H1 (cell line): ENCODE measurements at regions not wholly inside any gene's neighbourhood (a gene's known extent, or its start where the extent isn't known, plus 50 kb on each side); places are given as distances from the start of the nearest gene placed in this dataset.

Experiments used
- CTCF ChIA-PET: fragments of 300-600 bp; sonication (Branson Sonifier 250); formaldehyde crosslinking; loops from one replicate; lab custom pipeline; 2021; ENCODE audit not compliant: partially characterized antibody; lab: Charles Lee
- POLR2A ChIA-PET: fragments of 300-600 bp; sonication (Branson Sonifier 250); formaldehyde crosslinking; loops from one replicate; lab custom pipeline; 2021; ENCODE audit warnings: inconsistent platforms; ENCODE audit not compliant: partially characterized antibody; lab: Charles Lee
- DNase-seq, 2 experiments: peaks; one replicate each; pipeline versions ENCODE4 v3.0.0 to v3.0.0-alpha.2; 2010 to 2022; ENCODE audit warnings: low spot score in 2 of 2, low read depth in 1 of 2, mixed read lengths in 1 of 2
- FAIRE-seq: peaks from 2 replicates; lab custom pipeline; 2011; peaks lifted over from hg19 to GRCh38; lab: Jason Lieb, UNC
- H2AFZ ChIP-seq: 2 replicates; pipeline ENCODE4 v1.8.1; 2012; ENCODE audit warnings: low read length, inconsistent platforms
- H2AK5ac ChIP-seq: 2 replicates; pipeline ENCODE4 v1.6.1; 2013; ENCODE audit warnings: low read depth, low read length
- H2BK120ac ChIP-seq: replicated peaks from 2 replicates; pipeline ENCODE3; 2013; ENCODE audit warnings: low read depth, low read length, inconsistent platforms
- H2BK12ac ChIP-seq: 2 replicates; pipeline ENCODE4 v1.6.1; 2013; ENCODE audit warnings: low read depth, low read length
- H2BK15ac ChIP-seq: 2 replicates; pipeline ENCODE4 v1.6.1; 2013; ENCODE audit warnings: low read length
- H2BK20ac ChIP-seq: 2 replicates; pipeline ENCODE4 v1.6.1; 2013; ENCODE audit warnings: low read length
- H2BK5ac ChIP-seq: 2 replicates; pipeline ENCODE4 v1.6.1; 2013; ENCODE audit warnings: low read depth, low read length
- H3K14ac ChIP-seq: 2 replicates; pipeline ENCODE4 v1.6.1; 2013; ENCODE audit warnings: inconsistent platforms; ENCODE audit not compliant: insufficient read length
- H3K18ac ChIP-seq: 2 replicates; pipeline ENCODE4 v1.6.1; 2013; ENCODE audit warnings: low read length; ENCODE audit errors: extremely low read depth
- H3K23ac ChIP-seq: 2 replicates; pipeline ENCODE4 v1.6.1; 2013; ENCODE audit warnings: inconsistent platforms; ENCODE audit not compliant: insufficient read length
- H3K23me2 ChIP-seq: 2 replicates; pipeline ENCODE4 v1.6.1; 2013; ENCODE audit warnings: low read depth, low read length
- H3K27ac ChIP-seq: 2 replicates; pipeline ENCODE4 v1.6.1; 2011; ENCODE audit warnings: low read depth, low read length, inconsistent platforms
- H3K27me3 ChIP-seq, 4 experiments: replicated peaks in 1 of 4; 1 replicate in 1 of 4; 2 replicates in 3 of 4; pipeline versions ENCODE4 v1.6.1 to v1.8.1; 2011 to 2013; ENCODE audit warnings: low read length in 3 of 4, mild to moderate bottlenecking in 3 of 4, inconsistent platforms in 2 of 4, mixed read lengths in 2 of 4, moderate library complexity in 1 of 4; ENCODE audit not compliant: control insufficient read depth in 3 of 4, insufficient read depth in 3 of 4; ENCODE audit errors: extremely low read depth in 1 of 4
- H3K36me3 ChIP-seq, 4 experiments: 2 replicates each; pipeline versions ENCODE4 v1.6.1 to v1.8.1; 2011 to 2013; ENCODE audit warnings: mild to moderate bottlenecking in 4 of 4, low read length in 3 of 4, moderate library complexity in 2 of 4, control low read depth in 1 of 4, inconsistent platforms in 1 of 4; ENCODE audit not compliant: insufficient read depth in 4 of 4, control insufficient read depth in 2 of 4
- H3K4ac ChIP-seq: replicated peaks from 2 replicates; pipeline ENCODE3; 2013; ENCODE audit warnings: low read length, low read depth, mixed read lengths, inconsistent platforms; ENCODE audit not compliant: insufficient read length
- H3K4me1 ChIP-seq, 4 experiments: replicated peaks in 1 of 4; 1 replicate in 1 of 4; 2 replicates in 3 of 4; pipeline versions ENCODE4 v1.6.1 to v1.8.1; 2011 to 2013; ENCODE audit warnings: low read length in 3 of 4, inconsistent platforms in 2 of 4, mixed read lengths in 1 of 4; ENCODE audit not compliant: insufficient read depth in 4 of 4, control insufficient read depth in 3 of 4
- H3K4me2 ChIP-seq, 2 experiments: 2 replicates each; pipeline versions ENCODE4 v1.6.1 to v1.8.1; 2011 to 2013; ENCODE audit warnings: low read depth in 2 of 2, low read length in 2 of 2, control low read depth in 1 of 2, inconsistent platforms in 1 of 2, mild to moderate bottlenecking in 1 of 2; ENCODE audit not compliant: insufficient read depth in 1 of 2
- H3K4me3 ChIP-seq, 4 experiments: fragments of 200-600, 300-600 bp in 1 of 4; sonication (generic), shearing (Covaris generic), sonication (Bioruptor Twin) in 1 of 4; 2 replicates each; pipeline versions ENCODE4 v1.5.1 to v1.8.1; 2011 to 2016; ENCODE audit warnings: low read length in 4 of 4, low read depth in 3 of 4, control low read depth in 2 of 4, inconsistent platforms in 2 of 4, mild to moderate bottlenecking in 2 of 4, mixed read lengths in 1 of 4, moderate library complexity in 1 of 4; ENCODE audit not compliant: insufficient read depth in 2 of 4; ENCODE audit errors: extremely low read depth in 1 of 4
- H3K56ac ChIP-seq: replicated peaks from 2 replicates; pipeline ENCODE3; 2013; ENCODE audit warnings: low read depth, mild to moderate bottlenecking, mixed read lengths, low read length, inconsistent platforms; ENCODE audit not compliant: insufficient read length
- H3K79me1 ChIP-seq: 2 replicates; pipeline ENCODE4 v1.6.1; 2013; ENCODE audit warnings: low read depth, low read length, control low read depth
- H3K79me2 ChIP-seq, 2 experiments: 2 replicates each; pipeline versions ENCODE4 v1.6.1 to v1.8.1; 2012 to 2013; ENCODE audit warnings: low read length in 2 of 2, mild to moderate bottlenecking in 2 of 2, inconsistent platforms in 1 of 2; ENCODE audit not compliant: insufficient read depth in 2 of 2, control insufficient read depth in 1 of 2
- H3K9ac ChIP-seq, 4 experiments: replicated peaks in 1 of 4; 1 replicate in 1 of 4; 2 replicates in 3 of 4; pipeline versions ENCODE4 v1.6.1 to v1.8.1; 2011 to 2013; ENCODE audit warnings: low read depth in 3 of 4, low read length in 3 of 4, control low read depth in 2 of 4, mild to moderate bottlenecking in 2 of 4, moderate library complexity in 2 of 4, inconsistent platforms in 1 of 4; ENCODE audit errors: extremely low read depth in 1 of 4
- H3K9me3 ChIP-seq, 2 experiments: 2 replicates each; pipeline versions ENCODE4 v1.6.1 to v1.8.1; 2012 to 2013; ENCODE audit warnings: mild to moderate bottlenecking in 2 of 2, moderate library complexity in 2 of 2, control low read depth in 1 of 2, inconsistent platforms in 1 of 2, low read depth in 1 of 2, low read length in 1 of 2, mixed read lengths in 1 of 2; ENCODE audit not compliant: insufficient read depth in 2 of 2
- H4K20me1 ChIP-seq, 2 experiments: replicated peaks in 1 of 2; 2 replicates each; pipeline versions ENCODE3 to v1.8.1; 2011 to 2013; ENCODE audit warnings: inconsistent platforms in 2 of 2, low read length in 2 of 2, mild to moderate bottlenecking in 1 of 2; ENCODE audit not compliant: insufficient read depth in 2 of 2, control insufficient read depth in 1 of 2
- H4K5ac ChIP-seq: 2 replicates; pipeline ENCODE4 v1.6.1; 2013; ENCODE audit warnings: low read length, low read depth, mixed read lengths, inconsistent platforms; ENCODE audit not compliant: insufficient read length
- H4K8ac ChIP-seq: 2 replicates; pipeline ENCODE4 v1.8.0; 2013; ENCODE audit warnings: mild to moderate bottlenecking, moderate library complexity, low read length, inconsistent platforms; ENCODE audit not compliant: insufficient read depth; ENCODE audit errors: extremely low read depth
- H4K91ac ChIP-seq: replicated peaks from 2 replicates; pipeline ENCODE3; 2013; ENCODE audit warnings: low read length, mixed read lengths, inconsistent platforms; ENCODE audit not compliant: insufficient read length
- SAP30 ChIP-seq: fragments of 300-600 bp; sonication (generic); IDR thresholded peaks from 2 replicates; pipeline ENCODE4 v1.7.1; 2012; ENCODE audit warnings: low read length, moderate library complexity, mild to moderate bottlenecking, inconsistent platforms; ENCODE audit not compliant: insufficient read depth, insufficient replicate concordance
- WGBS, 2 experiments: shearing (Covaris generic) in 1 of 2; methylation state at CpG; one replicate each; pipeline versions ENCODE4 v1.1.6 to v1.1.7; 2013 to 2015; ENCODE audit warnings: low lambda C conversion rate in 2 of 2, mixed read lengths in 2 of 2, inconsistent platforms in 1 of 2, low coverage in 1 of 2, missing lambda C conversion rate in 1 of 2; ENCODE audit not compliant: insufficient replicate concordance in 2 of 2, insufficient coverage in 1 of 2, insufficient read length in 1 of 2; ENCODE audit errors: extremely low coverage in 1 of 2, missing lambda C conversion rate in 1 of 2; 5-methylcytosine and 5-hydroxymethylcytosine counted together

DNA sequence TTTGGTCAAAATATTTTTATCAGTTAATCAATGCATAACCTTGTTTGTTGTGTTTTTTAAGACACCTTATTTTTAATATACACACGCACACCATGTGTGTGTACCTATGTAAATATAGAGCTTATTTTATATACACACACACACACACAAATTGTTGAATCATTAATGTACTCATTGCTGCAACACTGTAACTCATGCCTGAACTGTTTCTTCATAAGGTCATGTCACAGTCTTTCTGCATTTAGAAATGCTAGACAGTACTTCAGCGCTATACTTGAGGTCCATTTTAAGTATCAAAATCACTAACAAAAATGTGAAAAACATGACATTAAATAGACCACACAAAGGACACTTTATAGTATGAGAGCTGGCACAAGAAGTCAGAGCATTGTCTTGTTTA lies 589.4 kb downstream of the SI start:
- Histone ChIP-seq H3K36me3 (no peaks in the 10 kb centered on the region), H3K4ac (no peak overlapping the region), H3K27ac (no peak overlapping the region), H3K23ac (no peak overlapping the region), H3K27me3 (no peaks in the 10 kb centered on the region), H4K20me1 (no peaks in the 10 kb centered on the region), H3K4me3 (no peak overlapping the region), H3K56ac (no peak overlapping the region), H2BK5ac (no peak overlapping the region), H3K79me2 (no peaks in the 10 kb centered on the region), H4K5ac (no peak overlapping the region), H3K18ac (no peak overlapping the region), H3K79me1 (no peaks in the 10 kb centered on the region), H2BK15ac (no peak overlapping the region), H3K4me1 (no peaks in the 10 kb centered on the region), H2AK5ac (no peak overlapping the region), H2BK20ac (no peak overlapping the region), H3K23me2 (no peaks in the 10 kb centered on the region), H3K4me2 (no peak overlapping the region), H2AFZ (no peak overlapping the region), H4K91ac (no peak overlapping the region), H2BK12ac (no peak overlapping the region), H3K14ac (no peak overlapping the region), H4K8ac (no peak overlapping the region), H3K9ac (no peak overlapping the region), H2BK120ac (no peak overlapping the region), H3K9me3 (no peaks in the 10 kb centered on the region)
- POLR2A ChIA-PET, result no interaction called here
- no peak for DNase-seq
- CTCF ChIA-PET, result no interaction called here
- FAIRE-seq, result no peak
- WGBS, 2 experiments, result 93% methylated on average over 2 of the region's 2 CpGs; no CpG with 5 or more reads in 1 of the 2 experiments
- no peak for TF ChIP-seq SAP30
